T-helper 1 cell (primary cell): ENCODE measurements at regions not wholly inside any gene's neighbourhood (a gene's known extent, or its start where the extent isn't known, plus 50 kb on each side); places are given as distances from the start of the nearest gene placed in this dataset.
"Not testable (repeated sequence)": the region's sequence is repeated elsewhere in the genome, so short reads cannot be mapped to it uniquely, and the experiment has no call there.

Experiments used
- DNase-seq, 5 donors: peaks; one replicate each; pipeline ENCODE4 v3.0.0-alpha.2; 2012 to 2020

- DNase-seq, result not testable (repeated sequence)
Measured at GRCh38 chr17:62196587-62196986, 131.5 kb upstream of the MED13 start.

GRCh38 chr17:62194401-62194800, 129.3 kb upstream of the MED13 start:
- DNase-seq, result no peak

GRCh38 chr17:62193249-62193648, 128.2 kb upstream of the MED13 start:
- DNase-seq, result no peak

- DNase-seq, result no peak
Measured at GRCh38 chr17:62191390-62192361, 126.6 kb upstream of the MED13 start.

GRCh38 chr17:62189377-62189776, 124.3 kb upstream of the MED13 start:
- DNase-seq, result no peak

- no peak for DNase-seq
Measured at GRCh38 chr17:62188713-62189112, 123.6 kb upstream of the MED13 start.

- DNase-seq, result no peak
Measured at GRCh38 chr17:62187681-62188080, 122.6 kb upstream of the MED13 start.

- DNase-seq, result no peak
Measured at GRCh38 chr17:62186841-62187240, 121.8 kb upstream of the MED13 start.

GRCh38 chr17:62180772-62181171, 115.7 kb upstream of the MED13 start:
- DNase-seq, result no peak

- no peak for DNase-seq
Measured at GRCh38 chr17:62179525-62180161, 114.6 kb upstream of the MED13 start.

- no peak for DNase-seq
Measured at GRCh38 chr17:62178579-62178978, 113.5 kb upstream of the MED13 start.

- DNase-seq, result no peak
Measured at GRCh38 chr17:62172492-62173291, 107.6 kb upstream of the MED13 start.

GRCh38 chr17:62167076-62167475, 102.0 kb upstream of the MED13 start:
- DNase-seq, result no peak

GRCh38 chr17:62164747-62165722, 100.0 kb upstream of the MED13 start:
- no peak for DNase-seq

- no peak for DNase-seq
Measured at GRCh38 chr17:62163847-62164246, 98.8 kb upstream of the MED13 start.

- no peak for DNase-seq
Measured at GRCh38 chr17:62162898-62163297, 97.8 kb upstream of the MED13 start.

- no peak for DNase-seq
Measured at GRCh38 chr17:62161405-62162148, 96.5 kb upstream of the MED13 start.

GRCh38 chr17:62160816-62161215, 95.7 kb upstream of the MED13 start:
- no peak for DNase-seq

GRCh38 chr17:62159994-62160393, 94.9 kb upstream of the MED13 start:
- DNase-seq, result no peak

- no peak for DNase-seq
Measured at GRCh38 chr17:62156949-62157348, 91.9 kb upstream of the MED13 start.

GRCh38 chr17:62154909-62155308, 89.8 kb upstream of the MED13 start:
- no peak for DNase-seq
